SJCRH30 (cell line): ENCODE measurements at regions not wholly inside any gene's neighbourhood (a gene's known extent, or its start where the extent isn't known, plus 50 kb on each side); places are given as distances from the start of the nearest gene placed in this dataset.

Experiments used
- DNase-seq, 2 experiments: peaks; one replicate each; pipeline ENCODE4 v3.0.0-alpha.2; 2015 to 2020
- H3K27ac ChIP-seq: fragments of 250-450 bp; sonication (Bioruptor Pico); 2 replicates; pipeline ENCODE4 v1.5.1; 2020; ENCODE audit warnings: mild to moderate bottlenecking, moderate library complexity
- H3K27me3 ChIP-seq: fragments of 250-450 bp; sonication (Bioruptor Pico); 2 replicates; pipeline ENCODE4 v1.5.1; 2020; ENCODE audit warnings: mild to moderate bottlenecking, moderate library complexity
- H3K36me3 ChIP-seq: fragments of 250-450 bp; sonication (Bioruptor Pico); 2 replicates; pipeline ENCODE4 v1.5.1; 2020; ENCODE audit warnings: mild to moderate bottlenecking, moderate library complexity
- H3K4me1 ChIP-seq: fragments of 250-450 bp; sonication (Bioruptor Pico); 2 replicates; pipeline ENCODE4 v1.5.1; 2020; ENCODE audit warnings: mild to moderate bottlenecking, moderate library complexity
- H3K4me3 ChIP-seq: fragments of 250-450 bp; sonication (Bioruptor Pico); 2 replicates; pipeline ENCODE4 v1.5.1; 2020; ENCODE audit warnings: mild to moderate bottlenecking, moderate library complexity
- H3K9me3 ChIP-seq: fragments of 250-450 bp; sonication (Bioruptor Pico); replicated peaks from 2 replicates; pipeline ENCODE4 v1.5.1; 2020; ENCODE audit warnings: mild to moderate bottlenecking, moderate library complexity

GRCh38 chr7:42332605-42333222 lies 95.7 kb upstream of the GLI3 start:
- Histone ChIP-seq H3K9me3 (peaks cover 12% of the 10 kb centered on the region), H3K4me1 (no peaks in the 10 kb centered on the region), H3K36me3 (no peaks in the 10 kb centered on the region), H3K27ac (no peak overlapping the region), H3K27me3 (peaks cover 4% of the 10 kb centered on the region; the same call in 1 of the 2 replicates), H3K4me3 (no peak overlapping the region)
- no peak for DNase-seq

GRCh38 chr7:42319631-42320030 lies 82.6 kb upstream of the GLI3 start:
- Histone ChIP-seq H3K9me3 (no peaks in the 10 kb centered on the region), H3K36me3 (no peaks in the 10 kb centered on the region), H3K27ac (no peak overlapping the region), H3K27me3 (no peaks in the 10 kb centered on the region; the same call in 1 of the 2 replicates), H3K4me3 (no peak overlapping the region), H3K4me1 (no peaks in the 10 kb centered on the region)
- DNase-seq: no peak

- Histone ChIP-seq H3K27me3 (no peaks in the 10 kb centered on the region), H3K9me3 (no peaks in the 10 kb centered on the region), H3K4me3 (no peak overlapping the region), H3K36me3 (no peaks in the 10 kb centered on the region), H3K4me1 (no peaks in the 10 kb centered on the region), H3K27ac (no peak overlapping the region)
- DNase-seq: no peak
Observed at GRCh38 chr7:42315631-42316030, 78.6 kb upstream of the GLI3 start.

- no peaks in the 10 kb centered on the region for H3K4me1 ChIP-seq
- no peaks in the 10 kb centered on the region for H3K27me3 ChIP-seq
- no peaks in the 10 kb centered on the region for H3K9me3 ChIP-seq
- H3K4me3 ChIP-seq: no peak overlapping the region
- H3K36me3 ChIP-seq: no peaks in the 10 kb centered on the region
- no peak overlapping the region for H3K27ac ChIP-seq
- no peak for DNase-seq
Observed at GRCh38 chr7:42315103-42315502, 78.1 kb upstream of the GLI3 start.

- DNase-seq: no peak
- no peaks in the 10 kb centered on the region for H3K27me3 ChIP-seq
- H3K4me1 ChIP-seq: no peaks in the 10 kb centered on the region
- H3K4me3 ChIP-seq: no peak overlapping the region
- no peaks in the 10 kb centered on the region for H3K9me3 ChIP-seq
- no peak overlapping the region for H3K27ac ChIP-seq
- no peaks in the 10 kb centered on the region for H3K36me3 ChIP-seq
Observed at GRCh38 chr7:42314696-42315095, 77.7 kb upstream of the GLI3 start.

- H3K27ac ChIP-seq: no peak overlapping the region
Observed at GRCh38 chr7:42311195-42311594, 74.2 kb upstream of the GLI3 start.

DNA sequence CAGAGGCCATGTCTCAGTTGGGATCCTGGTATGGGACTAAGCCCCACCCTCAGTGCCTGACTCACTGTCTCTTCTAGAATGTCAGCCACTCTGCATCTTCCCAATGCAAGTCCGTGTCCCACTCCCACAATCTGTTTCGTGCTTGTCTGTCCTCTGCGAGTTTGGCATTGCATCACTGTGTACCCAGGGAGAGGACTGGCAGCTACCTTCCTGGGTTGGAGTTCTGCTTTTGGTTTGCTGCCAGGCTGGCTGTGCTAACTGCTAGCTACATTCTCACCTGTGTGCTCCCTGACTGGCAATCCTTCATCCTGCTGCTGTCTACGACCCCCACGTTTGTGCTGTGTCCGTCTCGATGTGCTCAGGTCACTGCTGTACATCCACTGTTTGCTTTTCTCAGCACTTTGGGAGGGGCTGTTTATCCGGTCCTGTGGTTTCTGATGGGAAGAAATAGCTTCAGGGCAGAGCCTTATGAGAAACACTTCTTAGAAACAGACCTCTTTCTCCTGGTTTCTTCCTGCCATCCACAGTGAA lies 56.0 kb upstream of the GLI3 start:
- H3K9me3 ChIP-seq: no peaks in the 10 kb centered on the region
- no peaks in the 10 kb centered on the region for H3K4me1 ChIP-seq
- no peak for DNase-seq
- H3K36me3 ChIP-seq: no peaks in the 10 kb centered on the region; the same call in 1 of the 2 replicates
- no peak overlapping the region for H3K4me3 ChIP-seq
- H3K27me3 ChIP-seq: peaks cover 6% of the 10 kb centered on the region; the same call in 1 of the 2 replicates
- no peak overlapping the region for H3K27ac ChIP-seq

More at GRCh38 chr7:42311195-42311594, 74.2 kb upstream of the GLI3 start:
- no peaks in the 10 kb centered on the region for H3K27me3 ChIP-seq
- DNase-seq: no peak
- H3K36me3 ChIP-seq: no peaks in the 10 kb centered on the region
- no peaks in the 10 kb centered on the region for H3K4me1 ChIP-seq
- H3K9me3 ChIP-seq: no peaks in the 10 kb centered on the region
- H3K4me3 ChIP-seq: no peak overlapping the region

- H3K36me3 ChIP-seq: no peaks in the 10 kb centered on the region
- H3K27ac ChIP-seq: no peak overlapping the region
- no peaks in the 10 kb centered on the region for H3K4me1 ChIP-seq
- peaks cover 6% of the 10 kb centered on the region; the same call in 1 of the 2 replicates for H3K27me3 ChIP-seq
- DNase-seq: no peak
- H3K9me3 ChIP-seq: no peaks in the 10 kb centered on the region
- no peak overlapping the region for H3K4me3 ChIP-seq
Observed at GRCh38 chr7:42289473-42289872, 52.5 kb upstream of the GLI3 start.
